ENCODE measurements at regions not wholly inside any gene's neighbourhood (a gene's known extent, or its start where the extent isn't known, plus 50 kb on each side); places are given as distances from the start of the nearest gene placed in this dataset.
"Not testable (repeated sequence)": the region's sequence is repeated elsewhere in the genome, so short reads cannot be mapped to it uniquely, and the experiment has no call there.

- in situ Hi-C loops (cut with MboI; ENCODE audit: low pct_unique_long_range_greater_than_20kb, low sequenced_read_pairs, unreplicated experiment): no loop called here
- no peak for TF ChIP-seq CTCF (IDR thresholded peaks at IDR 0.05; ENCODE audit: extremely low read depth, insufficient read depth, missing control alignments)
- no peak for DNase-seq (ENCODE audit: low spot score)
Observed at GRCh38 chr5:17058438-17058837, 122.3 kb upstream of the MYO10 start.

GRCh38 chr5:17061973-17062470 lies 125.9 kb upstream of the MYO10 start:
- TF ChIP-seq CTCF (IDR thresholded peaks at IDR 0.05; ENCODE audit: extremely low read depth, insufficient read depth, missing control alignments): no peak
- no peak for DNase-seq (ENCODE audit: low spot score)
- in situ Hi-C loops (cut with MboI; ENCODE audit: low pct_unique_long_range_greater_than_20kb, low sequenced_read_pairs, unreplicated experiment): no loop called here

GRCh38 chr5:17062741-17063140 lies 126.7 kb upstream of the MYO10 start:
- in situ Hi-C loops (cut with MboI; ENCODE audit: low pct_unique_long_range_greater_than_20kb, low sequenced_read_pairs, unreplicated experiment); DNase-seq (ENCODE audit: low spot score): not testable (repeated sequence)

- TF ChIP-seq CTCF (IDR thresholded peaks at IDR 0.05; ENCODE audit: extremely low read depth, insufficient read depth, missing control alignments): no peak
- in situ Hi-C loops (cut with MboI; ENCODE audit: low pct_unique_long_range_greater_than_20kb, low sequenced_read_pairs, unreplicated experiment): no loop called here
- no peak for DNase-seq (ENCODE audit: low spot score)
Observed at GRCh38 chr5:17064241-17064640, 128.2 kb upstream of the MYO10 start.

- TF ChIP-seq CTCF (IDR thresholded peaks at IDR 0.05; ENCODE audit: extremely low read depth, insufficient read depth, missing control alignments): no peak
- no peak for DNase-seq (ENCODE audit: low spot score)
- in situ Hi-C loops (cut with MboI; ENCODE audit: low pct_unique_long_range_greater_than_20kb, low sequenced_read_pairs, unreplicated experiment): no loop called here
Observed at GRCh38 chr5:17065458-17065857, 129.4 kb upstream of the MYO10 start.

- DNase-seq (ENCODE audit: low spot score); in situ Hi-C loops (cut with MboI; ENCODE audit: low pct_unique_long_range_greater_than_20kb, low sequenced_read_pairs, unreplicated experiment): not testable (repeated sequence)
Observed at GRCh38 chr5:17066026-17066425, 129.9 kb upstream of the MYO10 start.

GRCh38 chr5:17067657-17068392 lies 131.7 kb upstream of the MYO10 start:
- DNase-seq (ENCODE audit: low spot score): no peak
- no peak for TF ChIP-seq CTCF (IDR thresholded peaks at IDR 0.05; ENCODE audit: extremely low read depth, insufficient read depth, missing control alignments)
- in situ Hi-C loops (cut with MboI; ENCODE audit: low pct_unique_long_range_greater_than_20kb, low sequenced_read_pairs, unreplicated experiment): no loop called here
